NCI-H146 treated with DMSO at 0.1 percent for 48 hours (cell line): ENCODE measurements at regions not wholly inside any gene's neighbourhood (a gene's known extent, or its start where the extent isn't known, plus 50 kb on each side); places are given as distances from the start of the nearest gene placed in this dataset.
"Not testable (repeated sequence)": the region's sequence is repeated elsewhere in the genome, so short reads cannot be mapped to it uniquely, and the experiment has no call there.

Experiments used
- DNase-seq: peaks from one replicate; lab custom pipeline; 2025; ENCODE audit not compliant: unreplicated experiment; lab: John Stamatoyannopoulos, UW

- DNase-seq = no peak
These were observed 1300.0 kb downstream of the PLA2G4A start for GRCh38 chr1:188128761-188129160.

DNA sequence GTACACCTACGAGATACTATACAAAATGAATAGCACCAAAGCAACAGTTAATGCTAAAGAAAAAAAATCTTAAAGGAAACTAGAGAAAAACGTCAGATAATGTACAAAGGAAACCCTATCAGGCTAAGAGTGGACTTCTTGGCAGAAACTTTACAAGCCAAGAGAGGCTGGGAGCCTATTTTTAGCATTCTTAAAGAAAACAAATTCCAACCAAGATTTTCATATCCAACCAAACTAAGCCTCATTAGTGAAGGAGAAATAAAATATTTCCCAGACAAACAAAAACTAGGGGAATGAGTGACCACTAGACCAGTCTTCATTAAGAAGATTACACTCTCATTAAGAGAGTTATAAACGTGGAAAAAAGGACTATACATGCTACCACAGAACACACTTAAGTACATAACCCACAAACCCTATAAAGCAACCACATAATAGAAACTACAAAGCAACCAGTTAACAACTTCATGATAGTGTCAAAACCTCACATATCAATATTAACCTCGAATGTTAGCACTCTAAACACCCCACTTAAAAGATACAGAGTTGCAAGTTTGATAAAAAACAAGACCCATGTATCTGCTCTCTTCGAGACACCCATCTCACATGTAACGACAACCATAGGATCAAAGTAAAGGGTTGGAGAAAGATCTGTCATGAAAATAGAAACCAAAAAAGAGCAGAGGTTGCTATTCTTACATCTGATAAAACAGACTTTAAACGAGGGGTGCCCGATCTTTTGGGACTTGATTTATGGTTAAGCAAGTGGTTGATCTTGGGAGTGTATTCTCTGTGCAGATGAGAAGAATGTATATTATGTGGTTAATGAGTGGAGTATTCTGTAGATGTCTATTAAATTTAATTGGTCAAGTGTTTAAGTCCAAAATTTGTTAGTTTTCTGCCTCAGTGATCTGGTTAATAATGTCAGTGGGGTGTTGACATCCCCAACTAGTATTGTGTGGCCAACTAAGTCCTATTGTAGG is 1301.4 kb downstream of the PLA2G4A start:
- DNase-seq = no peak

DNA sequence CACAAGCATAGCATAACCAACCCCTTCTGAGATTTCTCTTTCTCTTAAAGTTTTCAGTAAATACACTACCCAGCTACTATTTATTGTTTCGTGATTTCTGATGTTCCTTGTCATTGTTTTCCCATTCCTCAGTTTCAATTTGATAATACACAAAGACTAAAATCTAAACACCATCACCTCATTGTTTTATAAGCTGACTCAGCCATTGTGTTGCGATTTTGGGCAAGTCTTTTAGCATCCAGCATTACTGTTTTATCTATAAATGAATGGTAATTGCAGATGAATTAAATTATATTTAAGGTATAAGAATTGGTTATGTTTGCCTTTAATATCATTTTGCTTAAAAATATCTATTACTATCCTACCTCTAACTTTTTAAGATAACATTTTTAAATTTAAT is 1308.5 kb downstream of the PLA2G4A start:
- DNase-seq = no peak

DNA sequence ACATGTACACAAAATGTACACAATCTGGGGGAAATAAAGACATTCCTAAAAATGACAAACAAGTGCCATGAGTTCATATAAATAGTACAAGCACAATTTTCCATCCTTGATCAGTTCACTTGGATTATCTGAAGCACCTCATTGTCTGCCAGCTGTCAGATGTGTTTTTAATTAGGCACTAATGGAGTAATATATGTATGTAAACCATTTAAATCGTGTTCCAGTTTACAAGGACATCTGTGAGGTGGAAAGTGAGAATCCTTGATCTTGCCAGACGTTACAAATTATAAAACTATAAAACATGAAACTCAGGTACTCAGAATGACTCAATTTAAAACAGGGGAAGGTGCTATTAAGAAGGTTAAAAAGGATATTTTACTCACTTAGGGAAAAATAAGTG is 1312.2 kb downstream of the PLA2G4A start:
- peak; percentile 3 for DNase-seq

DNA sequence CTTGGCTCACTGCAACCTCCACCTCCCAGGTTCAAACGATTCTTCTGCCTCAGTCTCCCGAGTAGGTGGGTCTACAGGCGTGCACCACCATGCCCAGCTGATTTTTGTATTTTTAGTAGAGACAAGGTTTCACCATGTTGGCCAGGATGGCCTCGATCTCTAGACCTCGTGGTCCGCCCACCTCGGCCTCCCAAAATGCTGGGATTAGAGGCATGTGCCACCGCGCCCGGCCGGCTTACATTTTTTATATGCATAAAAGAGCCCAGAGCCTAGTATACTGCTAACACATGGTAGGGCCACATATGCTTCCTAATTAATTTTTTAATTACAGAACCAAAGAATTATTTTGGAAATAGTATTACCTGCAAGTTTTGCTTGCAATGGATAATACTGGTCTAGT is 1325.4 kb downstream of the PLA2G4A start:
- DNase-seq = no peak

DNA sequence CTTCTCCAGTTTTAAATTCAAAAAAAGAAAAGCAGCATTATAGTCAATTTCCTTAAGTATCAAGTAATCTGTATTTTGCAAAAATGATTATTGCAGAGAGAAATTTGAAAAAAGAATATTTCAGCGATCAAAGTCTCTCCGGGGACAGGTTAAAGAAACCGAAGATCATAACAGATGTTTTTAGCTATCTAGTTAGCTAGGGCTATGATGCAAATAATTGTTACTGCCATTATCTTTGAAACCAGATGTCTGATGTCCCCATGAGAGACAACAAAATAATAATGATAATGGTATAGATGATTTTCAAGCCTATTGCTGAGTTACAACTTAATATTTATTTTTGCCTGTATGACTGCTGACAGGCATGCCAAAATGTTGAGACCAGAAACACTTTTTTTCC is 1326.0 kb downstream of the PLA2G4A start:
- no peak for DNase-seq

DNA sequence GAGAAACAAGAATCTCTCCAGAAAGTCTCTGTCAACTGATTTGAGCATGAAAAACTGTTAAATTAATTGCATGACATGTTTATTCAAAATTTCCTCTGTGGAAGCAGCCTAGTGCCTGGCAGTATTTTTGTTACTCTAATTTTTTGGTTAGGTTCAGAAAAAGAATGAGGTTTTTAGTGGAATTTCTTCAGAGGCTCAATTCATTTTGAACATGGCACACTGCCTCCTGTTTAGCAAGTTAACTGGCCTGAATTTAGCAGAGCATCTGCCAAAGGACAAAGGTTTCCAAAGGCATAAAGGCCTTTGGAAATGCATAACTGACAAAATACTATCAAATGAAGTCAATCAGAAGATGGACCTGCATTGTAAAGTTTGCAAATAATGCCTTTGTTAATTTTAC is 1326.5 kb downstream of the PLA2G4A start:
- no peak for DNase-seq

DNA sequence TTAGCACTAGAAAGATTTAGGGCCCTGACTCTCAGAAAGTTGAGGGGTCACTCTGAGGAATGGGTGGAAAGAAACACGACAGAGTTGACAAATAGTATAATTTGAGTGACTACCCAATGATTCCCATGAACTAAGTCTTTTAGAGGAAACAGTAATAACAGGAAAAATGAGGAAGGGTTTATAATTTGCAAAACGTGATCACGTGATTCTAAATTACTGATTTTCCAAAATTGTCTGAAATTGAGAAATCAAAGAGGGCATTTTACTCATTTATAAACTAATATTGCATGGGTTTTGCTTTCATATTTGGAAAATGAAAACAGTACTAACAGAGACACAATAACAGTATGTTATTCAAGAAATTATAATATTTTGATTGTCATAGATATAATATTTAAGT is 1335.7 kb downstream of the PLA2G4A start:
- no peak for DNase-seq

DNA sequence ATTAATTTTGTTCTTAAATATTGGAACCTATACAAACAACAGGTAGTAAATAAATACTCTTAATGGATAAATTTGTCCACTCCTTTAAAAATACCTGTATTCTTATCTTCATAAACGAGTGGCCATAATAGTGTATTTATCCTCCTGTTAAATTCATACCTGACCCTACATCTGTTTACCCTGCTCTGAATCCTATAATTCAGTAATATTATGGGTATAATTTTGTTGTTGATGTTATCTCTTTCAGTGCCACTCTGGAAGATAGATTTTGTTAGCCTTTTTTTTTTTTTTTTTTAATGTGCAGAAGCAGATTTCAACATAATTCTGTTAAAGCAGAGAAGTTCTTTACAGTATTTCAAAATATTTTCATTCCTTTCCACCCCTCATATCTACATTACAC is 1337.9 kb downstream of the PLA2G4A start:
- DNase-seq = no peak

DNA sequence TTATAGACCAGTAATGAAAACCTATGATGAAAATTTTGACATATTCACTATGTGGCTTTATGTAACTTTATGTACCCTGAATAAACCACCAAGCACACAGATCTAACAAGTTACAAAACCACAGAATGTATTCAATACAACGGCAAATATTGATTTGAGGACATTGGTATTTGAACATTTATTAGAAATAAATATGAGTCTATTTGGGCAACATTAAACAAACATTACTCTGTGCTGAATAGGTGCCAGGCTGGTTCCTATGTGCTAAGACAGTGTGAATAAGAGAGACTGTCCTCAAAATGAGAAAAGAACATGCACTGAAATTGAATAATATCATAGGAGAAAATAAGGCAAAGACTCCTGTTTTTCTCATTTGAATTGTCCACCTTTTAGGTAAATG is 1341.2 kb downstream of the PLA2G4A start:
- no peak for DNase-seq

DNA sequence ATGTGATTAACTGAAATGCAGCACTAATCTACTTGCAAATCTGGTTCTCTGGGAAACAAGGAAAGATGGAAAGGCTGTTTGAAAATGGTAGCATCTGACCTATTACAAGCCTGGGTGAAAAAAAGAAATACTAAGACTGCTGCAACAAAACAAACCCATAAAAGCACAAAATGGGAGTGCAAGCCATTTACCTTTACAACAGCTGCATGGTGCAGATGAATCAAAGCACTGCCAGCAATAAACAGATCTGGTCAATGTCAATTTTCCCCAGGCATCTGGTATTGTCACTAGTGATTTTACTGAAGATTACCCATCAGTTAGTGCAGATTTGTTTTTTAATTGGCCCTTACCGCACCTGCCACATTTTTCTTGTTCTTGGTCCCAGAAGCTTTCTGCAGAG is 1341.7 kb downstream of the PLA2G4A start:
- DNase-seq = peak; percentile 92

GRCh38 chr1:188170935-188171334 is 1342.2 kb downstream of the PLA2G4A start:
- peak; percentile 91 for DNase-seq

- not testable (repeated sequence) for DNase-seq
These were observed 1353.3 kb downstream of the PLA2G4A start for GRCh38 chr1:188182063-188182462.

GRCh38 chr1:188188317-188188716 is 1359.6 kb downstream of the PLA2G4A start:
- no peak for DNase-seq

DNA sequence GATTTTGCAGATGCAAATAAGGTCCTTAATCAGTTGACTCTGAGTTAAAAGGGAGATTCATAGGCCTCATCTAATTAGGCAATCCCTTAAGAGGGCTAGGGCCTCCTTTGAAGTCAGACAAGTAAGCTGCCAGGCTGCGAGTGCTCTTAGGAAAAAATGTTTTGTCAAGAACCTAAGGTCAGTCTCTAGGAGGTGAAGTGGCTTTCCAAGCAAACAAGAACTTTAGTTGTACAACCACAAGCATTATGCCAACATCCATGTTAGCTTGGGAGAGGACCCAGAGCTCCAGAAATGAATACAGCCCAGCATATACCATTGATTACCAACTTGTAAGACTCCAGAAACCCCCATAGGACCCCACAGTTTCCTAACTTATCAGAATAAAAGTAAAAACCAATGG is 1366.2 kb downstream of the PLA2G4A start:
- no peak for DNase-seq

GRCh38 chr1:188218289-188218688 is 1389.5 kb downstream of the PLA2G4A start:
- no peak for DNase-seq

DNA sequence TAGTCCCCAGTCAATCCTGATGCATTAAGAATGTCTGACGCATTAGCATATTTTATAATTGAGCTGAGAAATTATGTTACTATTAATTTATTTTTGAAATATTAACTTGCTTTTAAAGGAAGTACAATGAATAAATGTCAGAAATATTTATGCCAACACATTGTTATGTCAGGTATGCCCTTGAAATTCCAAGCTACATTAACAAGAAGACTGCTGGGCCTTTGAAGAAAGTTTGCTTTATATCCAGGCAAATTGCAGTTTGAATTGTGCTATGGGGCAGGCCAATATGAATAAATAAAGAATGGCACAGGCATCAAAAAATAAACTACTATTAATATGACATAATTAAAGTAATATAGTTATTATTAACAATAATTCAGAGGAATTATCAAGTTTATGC is 1391.3 kb downstream of the PLA2G4A start:
- no peak for DNase-seq

DNA sequence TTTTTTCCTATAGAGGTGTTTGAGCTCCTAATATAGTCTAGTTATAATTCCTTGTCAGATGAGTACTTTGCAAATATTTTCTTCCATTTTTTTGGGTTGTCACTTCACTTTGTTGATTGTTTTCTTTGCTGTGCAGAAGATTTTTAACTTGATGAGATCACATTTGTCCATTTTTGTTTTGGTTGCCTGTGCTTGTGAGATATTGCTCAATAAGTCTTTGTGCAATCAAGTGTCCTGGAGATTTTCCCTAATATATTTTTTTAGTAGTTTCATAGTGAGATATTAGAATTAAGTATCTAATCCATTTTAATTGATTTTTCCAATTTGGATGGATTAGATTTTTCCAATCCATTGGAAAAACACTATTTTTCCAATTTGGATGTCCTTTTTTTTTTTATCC is 1395.5 kb downstream of the PLA2G4A start:
- no peak for DNase-seq

- DNase-seq = no peak
These were observed 1397.2 kb downstream of the PLA2G4A start for GRCh38 chr1:188225975-188226374.

DNA sequence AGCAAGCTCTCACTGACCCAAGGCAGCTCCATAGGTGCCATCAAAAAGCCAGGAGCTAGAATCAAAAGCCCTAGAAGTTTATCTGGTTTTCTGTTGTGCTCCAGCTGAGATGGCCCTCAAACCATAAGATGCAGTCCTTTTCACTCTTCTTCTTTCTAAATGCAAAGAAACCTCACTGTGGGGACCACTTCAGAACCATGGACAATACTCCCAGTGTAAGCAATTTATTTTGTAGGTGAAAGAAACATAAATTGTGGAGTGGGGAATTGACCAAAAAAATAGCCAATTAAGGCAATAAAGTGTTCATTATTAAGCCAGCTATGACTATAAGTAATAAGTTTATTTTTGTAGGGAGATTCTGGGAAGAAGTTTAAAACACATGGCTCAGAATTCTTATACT is 1399.9 kb downstream of the PLA2G4A start:
- DNase-seq = no peak

- DNase-seq = no peak
These were observed 1409.0 kb downstream of the PLA2G4A start for GRCh38 chr1:188237573-188238348.

GRCh38 chr1:188240772-188241406 is 1412.1 kb downstream of the PLA2G4A start:
- no peak for DNase-seq
